ENCODE measurements at regions not wholly inside any gene's neighbourhood (a gene's known extent, or its start where the extent isn't known, plus 50 kb on each side); places are given as distances from the start of the nearest gene placed in this dataset.

DNA sequence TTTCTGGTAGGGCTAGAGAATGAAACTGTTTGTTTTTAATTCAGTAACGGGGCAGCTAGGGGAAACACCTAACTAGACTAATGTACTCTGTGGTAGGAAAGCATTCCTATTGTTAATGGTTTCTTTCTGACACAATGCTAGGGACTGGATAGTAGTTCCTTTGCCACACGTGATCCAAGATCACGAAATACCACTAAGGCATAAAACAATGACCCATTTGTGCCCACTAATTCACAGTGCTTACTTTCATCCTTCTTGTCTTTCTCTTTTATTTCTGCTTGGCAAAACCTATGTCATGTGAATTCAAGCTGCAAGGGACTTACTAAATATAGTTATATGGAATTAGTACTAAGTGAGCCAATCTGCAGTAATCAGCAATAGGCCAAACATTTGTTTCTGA, 834.1 kb upstream of the SLITRK6 start:
- TF ChIP-seq, protein P1, sequence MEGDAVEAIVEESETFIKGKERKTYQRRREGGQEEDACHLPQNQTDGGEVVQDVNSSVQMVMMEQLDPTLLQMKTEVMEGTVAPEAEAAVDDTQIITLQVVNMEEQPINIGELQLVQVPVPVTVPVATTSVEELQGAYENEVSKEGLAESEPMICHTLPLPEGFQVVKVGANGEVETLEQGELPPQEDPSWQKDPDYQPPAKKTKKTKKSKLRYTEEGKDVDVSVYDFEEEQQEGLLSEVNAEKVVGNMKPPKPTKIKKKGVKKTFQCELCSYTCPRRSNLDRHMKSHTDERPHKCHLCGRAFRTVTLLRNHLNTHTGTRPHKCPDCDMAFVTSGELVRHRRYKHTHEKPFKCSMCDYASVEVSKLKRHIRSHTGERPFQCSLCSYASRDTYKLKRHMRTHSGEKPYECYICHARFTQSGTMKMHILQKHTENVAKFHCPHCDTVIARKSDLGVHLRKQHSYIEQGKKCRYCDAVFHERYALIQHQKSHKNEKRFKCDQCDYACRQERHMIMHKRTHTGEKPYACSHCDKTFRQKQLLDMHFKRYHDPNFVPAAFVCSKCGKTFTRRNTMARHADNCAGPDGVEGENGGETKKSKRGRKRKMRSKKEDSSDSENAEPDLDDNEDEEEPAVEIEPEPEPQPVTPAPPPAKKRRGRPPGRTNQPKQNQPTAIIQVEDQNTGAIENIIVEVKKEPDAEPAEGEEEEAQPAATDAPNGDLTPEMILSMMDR (IDR thresholded peaks at IDR 0.05; ENCODE audit: low read length), result no peak
- TF ChIP-seq EZH2phosphoT487 (IDR thresholded peaks at IDR 0.05; ENCODE audit: low read length), result no peak
- no peak for TF ChIP-seq EZH2 (optimal IDR thresholded peaks at IDR 0.05; ENCODE audit: low read depth, low read length)

Measured in MM.1S (cell line).